OCI-LY3 (cell line): ENCODE measurements at regions not wholly inside any gene's neighbourhood (a gene's known extent, or its start where the extent isn't known, plus 50 kb on each side); places are given as distances from the start of the nearest gene placed in this dataset.

Experiments
- CTCF ChIP-seq: fragments of 200-600, 300-600 bp; sonication (generic); IDR thresholded peaks from 2 replicates; pipeline ENCODE4 v1.5.1; 2014; ENCODE audit warnings: antibody characterized with exemption, low read length, low read depth
- EZH2phosphoT487 ChIP-seq: fragments of 200-600 bp; shearing (Covaris generic); IDR thresholded peaks from 2 replicates; pipeline ENCODE4 v1.6.1; 2018; ENCODE audit warnings: antibody characterized with exemption, mixed run types, low read depth

- no peak for TF ChIP-seq CTCF
- no peak for TF ChIP-seq EZH2phosphoT487
Observed at GRCh38 chr3:6452974-6453373, 407.9 kb upstream of the GRM7 start.
